MCF 10A (cell line): ENCODE measurements at regions not wholly inside any gene's neighbourhood (a gene's known extent, or its start where the extent isn't known, plus 50 kb on each side); places are given as distances from the start of the nearest gene placed in this dataset.

Source experiments
- BruUV-seq: library from RNA; stranded (reverse); fragments of 400-500 nt; replicated peaks from 2 replicates; lab custom pipeline; 2021; lab: Mats Ljungman, UMichigan
- CTCF ChIA-PET: fragments of 300-600 bp; sonication (Branson Sonifier 250); formaldehyde crosslinking; extraction: SDS; loops from one replicate; lab custom pipeline; 2021; ENCODE audit warnings: antibody characterized with exemption, inconsistent platforms; lab: Yijun Ruan, JAX
- POLR2A ChIA-PET: fragments of 300-600, 350-650 bp; sonication (Branson Sonifier 250); formaldehyde crosslinking; extraction: SDS; loops from one replicate; lab custom pipeline; 2020; ENCODE audit warnings: antibody characterized with exemption, inconsistent platforms; lab: Yijun Ruan, JAX
- DNase-seq: peaks from one replicate; pipeline ENCODE4 v3.0.0-alpha.2; 2018; ENCODE audit not compliant: unreplicated experiment
- H3K27ac Mint-ChIP-seq: one replicate; pipeline ENCODE4 v1.8.0; 2022; ENCODE audit warnings: mild to moderate bottlenecking, low read depth, mixed read lengths; ENCODE audit not compliant: unreplicated experiment
- H3K27me3 Mint-ChIP-seq: one replicate; pipeline ENCODE4 v1.8.0; 2022; ENCODE audit warnings: mixed read lengths; ENCODE audit not compliant: insufficient read depth, unreplicated experiment
- H3K36me3 Mint-ChIP-seq: one replicate; pipeline ENCODE4 v1.8.0; 2022; ENCODE audit warnings: mild to moderate bottlenecking, moderate library complexity, mixed read lengths; ENCODE audit not compliant: insufficient read depth, unreplicated experiment
- H3K4me1 Mint-ChIP-seq: one replicate; pipeline ENCODE4 v1.8.0; 2022; ENCODE audit warnings: mixed read lengths; ENCODE audit not compliant: insufficient read depth, unreplicated experiment
- H3K4me3 Mint-ChIP-seq: one replicate; pipeline ENCODE4 v1.8.0; 2022; ENCODE audit warnings: mild to moderate bottlenecking, moderate library complexity, mixed read lengths; ENCODE audit not compliant: unreplicated experiment
- H3K9me3 Mint-ChIP-seq: one replicate; pipeline ENCODE4 v1.8.0; 2022; ENCODE audit warnings: mixed read lengths; ENCODE audit not compliant: unreplicated experiment
- intact Hi-C: fragments of 100-400 bp; cut with micrococcal nuclease; formaldehyde crosslinking; loops from 2 replicates; pipeline ENCODE4 v1.14.1; 2022
- TF ChIP-seq, protein P1 (sequence below): fragments of 200-600 bp; IDR thresholded peaks from one replicate; pipeline ENCODE4 v1.8.0; 2022; ENCODE audit warnings: antibody characterized with exemption, mild to moderate bottlenecking; ENCODE audit not compliant: unreplicated experiment

DNA sequence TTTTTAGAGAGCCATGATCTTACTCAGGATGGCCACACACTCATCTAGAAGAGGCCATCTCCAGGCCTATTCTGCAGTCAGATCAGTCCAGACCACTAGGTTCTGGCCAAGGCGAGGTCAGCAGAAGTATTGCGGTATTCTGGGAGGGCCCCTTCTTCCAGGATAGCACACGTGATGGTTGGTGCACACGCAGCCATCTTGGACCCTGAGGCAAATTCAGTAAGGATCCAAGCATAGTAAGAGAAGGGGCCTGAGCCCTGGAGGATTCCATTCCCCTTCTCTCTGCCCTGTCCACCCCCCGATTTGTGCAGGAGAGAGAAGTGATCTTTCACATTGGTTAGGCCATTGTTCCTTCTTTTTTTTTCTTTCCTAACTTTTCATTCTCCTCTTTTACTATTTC is 957.9 kb downstream of the BRD1 start:
- intact Hi-C loops: no loop called here
- BruUV-seq: no TSS peak
- Mint-ChIP-seq H3K4me1 (no peaks in the 10 kb centered on the region), H3K36me3 (no peaks in the 10 kb centered on the region), H3K4me3 (no peak overlapping the region), H3K27me3 (no peaks in the 10 kb centered on the region), H3K9me3 (peaks cover 21% of the 10 kb centered on the region), H3K27ac (no peak overlapping the region)
- TF ChIP-seq, protein P1, sequence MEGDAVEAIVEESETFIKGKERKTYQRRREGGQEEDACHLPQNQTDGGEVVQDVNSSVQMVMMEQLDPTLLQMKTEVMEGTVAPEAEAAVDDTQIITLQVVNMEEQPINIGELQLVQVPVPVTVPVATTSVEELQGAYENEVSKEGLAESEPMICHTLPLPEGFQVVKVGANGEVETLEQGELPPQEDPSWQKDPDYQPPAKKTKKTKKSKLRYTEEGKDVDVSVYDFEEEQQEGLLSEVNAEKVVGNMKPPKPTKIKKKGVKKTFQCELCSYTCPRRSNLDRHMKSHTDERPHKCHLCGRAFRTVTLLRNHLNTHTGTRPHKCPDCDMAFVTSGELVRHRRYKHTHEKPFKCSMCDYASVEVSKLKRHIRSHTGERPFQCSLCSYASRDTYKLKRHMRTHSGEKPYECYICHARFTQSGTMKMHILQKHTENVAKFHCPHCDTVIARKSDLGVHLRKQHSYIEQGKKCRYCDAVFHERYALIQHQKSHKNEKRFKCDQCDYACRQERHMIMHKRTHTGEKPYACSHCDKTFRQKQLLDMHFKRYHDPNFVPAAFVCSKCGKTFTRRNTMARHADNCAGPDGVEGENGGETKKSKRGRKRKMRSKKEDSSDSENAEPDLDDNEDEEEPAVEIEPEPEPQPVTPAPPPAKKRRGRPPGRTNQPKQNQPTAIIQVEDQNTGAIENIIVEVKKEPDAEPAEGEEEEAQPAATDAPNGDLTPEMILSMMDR: no peak
- CTCF ChIA-PET: no interaction called here
- POLR2A ChIA-PET: no interaction called here
- DNase-seq: no peak

DNA sequence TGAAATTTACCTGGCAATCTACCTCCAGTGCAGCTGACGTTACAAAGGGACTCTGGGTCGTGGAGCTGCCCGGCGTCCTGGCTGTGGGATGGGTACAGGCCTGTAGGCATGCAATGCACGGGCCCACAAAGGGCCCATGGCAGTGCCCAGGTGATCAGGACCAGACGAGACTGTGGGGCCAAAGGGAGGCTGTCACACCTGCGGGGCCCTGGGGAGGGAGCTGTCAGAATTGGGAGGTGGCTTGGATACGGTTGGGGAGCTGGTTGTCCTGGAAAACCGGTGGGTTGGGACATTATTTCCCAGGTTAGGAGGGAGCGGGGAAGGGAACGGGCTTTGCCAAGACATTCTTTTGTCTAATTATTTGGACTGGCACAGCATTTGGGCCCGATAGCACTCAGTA is 958.5 kb downstream of the BRD1 start:
- DNase-seq: no peak
- TF ChIP-seq, protein P1: no peak

DNA sequence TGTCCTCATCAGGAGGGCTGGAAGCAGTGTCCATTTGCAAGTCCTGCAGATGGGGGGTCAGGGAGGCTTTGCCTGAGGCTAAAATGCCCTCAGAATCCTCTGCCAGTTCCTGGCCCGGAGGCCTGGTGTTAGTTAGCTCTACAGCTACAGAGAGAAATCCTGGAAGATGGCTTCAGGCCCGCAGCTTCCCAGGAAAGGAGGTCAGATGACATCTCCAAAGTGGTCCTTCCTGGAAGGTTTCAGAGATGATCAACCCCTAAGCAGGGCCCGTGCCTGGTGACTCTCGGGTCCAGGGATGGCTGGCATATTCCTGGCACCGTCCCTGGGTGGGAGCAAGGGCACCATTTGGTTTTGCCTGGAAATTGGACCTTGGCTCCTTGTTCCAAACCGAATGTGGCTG is 959.1 kb downstream of the BRD1 start:
- ChIA-PET CTCF (interaction anchor here (1.0 kb wide), 1 partner anchor 232 kb away, joined by 3 read pairs; no protein-coding TSS in a partner anchor), POLR2A (no interaction called here)
- no TSS peak for BruUV-seq
- Mint-ChIP-seq H3K4me3 (no peak overlapping the region), H3K9me3 (peaks cover 31% of the 10 kb centered on the region), H3K4me1 (no peaks in the 10 kb centered on the region), H3K27ac (no peak overlapping the region), H3K27me3 (no peaks in the 10 kb centered on the region), H3K36me3 (no peaks in the 10 kb centered on the region)
- no peak for DNase-seq
- intact Hi-C loops: no loop called here
- TF ChIP-seq, protein P1: no peak

More for the DNA sequence above, 958.5 kb downstream of the BRD1 start:
- Mint-ChIP-seq H3K27me3 (no peaks in the 10 kb centered on the region), H3K27ac (no peak overlapping the region), H3K4me3 (no peak overlapping the region), H3K36me3 (no peaks in the 10 kb centered on the region), H3K4me1 (no peaks in the 10 kb centered on the region), H3K9me3 (peaks cover 27% of the 10 kb centered on the region)
- ChIA-PET POLR2A (no interaction called here), CTCF (no interaction called here)
- intact Hi-C loops: no loop called here
- BruUV-seq: no TSS peak

DNA sequence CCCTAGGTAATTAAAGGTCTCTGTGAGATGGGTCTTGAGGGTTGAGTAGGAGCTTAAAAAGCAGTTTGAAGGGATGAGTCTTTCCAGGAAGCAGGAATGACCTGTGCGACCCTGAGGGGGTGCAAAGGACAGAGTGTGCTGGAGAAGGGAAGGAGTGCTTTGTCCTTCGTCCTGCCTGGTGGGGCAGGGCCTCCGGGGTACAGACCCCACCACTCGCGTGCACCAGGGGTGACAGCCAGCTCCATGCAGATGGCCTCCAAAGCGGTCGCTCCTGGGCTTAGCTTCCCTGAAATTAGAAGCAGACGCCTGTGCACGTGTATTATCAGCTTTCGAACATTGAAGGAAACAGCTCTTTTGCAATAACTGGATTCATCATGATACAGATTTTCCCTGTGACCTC is 959.8 kb downstream of the BRD1 start:
- H3K27me3 Mint-ChIP-seq: no peaks in the 10 kb centered on the region
- no peak overlapping the region for H3K27ac Mint-ChIP-seq
- H3K9me3 Mint-ChIP-seq: peaks cover 30% of the 10 kb centered on the region
- intact Hi-C loops: no loop called here
- DNase-seq: no peak
- H3K4me1 Mint-ChIP-seq: no peaks in the 10 kb centered on the region
- ChIA-PET CTCF (interaction anchor here (1.0 kb wide), 1 partner anchor 233 kb away, joined by 3 read pairs; no protein-coding TSS in a partner anchor), POLR2A (no interaction called here)
- TF ChIP-seq, protein P1: no peak
- H3K4me3 Mint-ChIP-seq: no peak overlapping the region
- H3K36me3 Mint-ChIP-seq: no peaks in the 10 kb centered on the region
- no TSS peak for BruUV-seq
